SJSA1 (cell line): ENCODE measurements at regions not wholly inside any gene's neighbourhood (a gene's known extent, or its start where the extent isn't known, plus 50 kb on each side); places are given as distances from the start of the nearest gene placed in this dataset.

Source experiments
- DNase-seq, 2 experiments: peaks; one replicate each; pipeline ENCODE4 v3.0.0-alpha.2; 2015 to 2020; ENCODE audit warnings: low spot score in 2 of 2, low read depth in 1 of 2
- H3K27ac ChIP-seq: fragments of 250-450 bp; sonication (Bioruptor Pico); 2 replicates; pipeline ENCODE4 v1.5.1; 2020; ENCODE audit warnings: mild to moderate bottlenecking, moderate library complexity
- H3K27me3 ChIP-seq: fragments of 250-450 bp; sonication (Bioruptor Pico); replicated peaks from 2 replicates; pipeline ENCODE4 v1.5.1; 2020; ENCODE audit warnings: mild to moderate bottlenecking, moderate library complexity
- H3K36me3 ChIP-seq: fragments of 250-450 bp; sonication (Bioruptor Pico); 2 replicates; pipeline ENCODE4 v1.5.1; 2020; ENCODE audit warnings: mild to moderate bottlenecking
- H3K4me1 ChIP-seq: fragments of 250-450 bp; sonication (Bioruptor Pico); replicated peaks from 2 replicates; pipeline ENCODE4 v1.6.1; 2021; ENCODE audit warnings: mild to moderate bottlenecking
- H3K4me3 ChIP-seq: fragments of 250-450 bp; sonication (Bioruptor Pico); 2 replicates; pipeline ENCODE4 v1.5.1; 2020; ENCODE audit warnings: mild to moderate bottlenecking
- H3K9me3 ChIP-seq: fragments of 250-450 bp; sonication (Bioruptor Pico); replicated peaks from 2 replicates; pipeline ENCODE4 v1.5.1; 2020; ENCODE audit warnings: mild to moderate bottlenecking

- Histone ChIP-seq H3K9me3 (no peaks in the 10 kb centered on the region; the same call in 1 of the 2 replicates), H3K4me3 (no peak overlapping the region), H3K27ac (no peak overlapping the region), H3K4me1 (peaks cover 8% of the 10 kb centered on the region; the same call in 1 of the 2 replicates), H3K36me3 (no peaks in the 10 kb centered on the region), H3K27me3 (no peaks in the 10 kb centered on the region)
- DNase-seq, result no peak
Measured at GRCh38 chr6:12364621-12365020, 74.5 kb downstream of the EDN1 start.

DNA sequence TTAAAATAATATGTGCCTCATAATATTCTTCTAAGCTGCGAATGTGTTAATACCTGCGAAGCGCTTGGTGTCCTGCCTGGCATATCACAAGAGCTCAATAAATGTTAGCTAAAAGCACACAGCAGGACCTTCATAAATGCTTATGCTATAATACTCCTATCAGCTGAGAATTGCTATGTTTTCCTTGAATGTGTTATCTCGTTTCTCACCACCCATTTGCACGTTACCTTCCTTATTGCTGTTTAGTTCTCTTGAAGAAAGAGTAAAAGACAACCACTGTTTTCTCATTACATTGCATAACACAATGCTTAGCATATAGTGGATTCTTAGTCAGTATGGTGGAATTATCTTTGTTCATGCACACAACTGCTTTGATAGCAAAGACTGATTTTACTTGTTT lies 76.6 kb downstream of the EDN1 start:
- no peaks in the 10 kb centered on the region for H3K36me3 ChIP-seq
- H3K4me3 ChIP-seq, result no peak overlapping the region
- no peak overlapping the region for H3K27ac ChIP-seq
- no peak for DNase-seq
- H3K4me1 ChIP-seq, result peaks cover 15% of the 10 kb centered on the region
- no peaks in the 10 kb centered on the region for H3K27me3 ChIP-seq
- no peaks in the 10 kb centered on the region; the same call in 1 of the 2 replicates for H3K9me3 ChIP-seq

- no peaks in the 10 kb centered on the region; the same call in 1 of the 2 replicates for H3K9me3 ChIP-seq
- peaks cover 16% of the 10 kb centered on the region for H3K4me1 ChIP-seq
- H3K36me3 ChIP-seq, result no peaks in the 10 kb centered on the region
- DNase-seq, result no peak
- H3K4me3 ChIP-seq, result no peak overlapping the region
- no peaks in the 10 kb centered on the region for H3K27me3 ChIP-seq
- no peak overlapping the region for H3K27ac ChIP-seq
Measured at GRCh38 chr6:12367412-12367811, 77.3 kb downstream of the EDN1 start.

- H3K9me3 ChIP-seq, result no peaks in the 10 kb centered on the region
- no peak overlapping the region for H3K27ac ChIP-seq
- no peaks in the 10 kb centered on the region for H3K36me3 ChIP-seq
- DNase-seq, result no peak
- H3K4me1 ChIP-seq, result peaks cover 16% of the 10 kb centered on the region
- H3K27me3 ChIP-seq, result no peaks in the 10 kb centered on the region
- no peak overlapping the region for H3K4me3 ChIP-seq
Measured at GRCh38 chr6:12369355-12369754, 79.2 kb downstream of the EDN1 start.

DNA sequence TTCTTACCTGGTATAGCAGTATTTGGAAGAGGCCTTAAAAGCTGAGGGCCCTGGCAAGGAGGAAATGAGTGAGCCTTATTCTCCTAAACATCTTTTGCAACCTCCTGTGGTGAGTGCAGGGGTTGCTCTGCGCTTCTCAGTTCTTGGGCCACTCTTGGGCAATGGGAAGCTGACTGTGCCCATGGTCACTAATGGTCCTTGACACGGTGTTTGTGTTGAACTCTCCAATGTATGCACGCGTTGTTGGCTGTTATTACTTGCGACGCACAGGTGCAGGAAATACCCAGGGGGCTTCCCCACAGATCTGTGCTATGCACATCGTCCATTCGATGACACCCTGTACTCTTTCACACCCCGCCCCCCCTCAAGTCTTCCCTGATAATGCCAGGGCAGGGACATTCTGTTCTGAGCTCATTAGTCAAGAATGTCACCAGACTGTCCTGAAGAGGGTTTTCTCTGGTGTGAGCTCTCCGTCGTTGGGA lies 79.7 kb downstream of the EDN1 start:
- H3K27ac ChIP-seq, result no peak overlapping the region
- H3K9me3 ChIP-seq, result no peaks in the 10 kb centered on the region
- H3K4me1 ChIP-seq, result peaks cover 16% of the 10 kb centered on the region
- no peaks in the 10 kb centered on the region for H3K36me3 ChIP-seq
- H3K27me3 ChIP-seq, result no peaks in the 10 kb centered on the region
- H3K4me3 ChIP-seq, result no peak overlapping the region
- no peak for DNase-seq

- H3K27me3 ChIP-seq, result no peaks in the 10 kb centered on the region
- H3K4me3 ChIP-seq, result no peak overlapping the region
- no peaks in the 10 kb centered on the region for H3K9me3 ChIP-seq
- H3K27ac ChIP-seq, result no peak overlapping the region
- H3K4me1 ChIP-seq, result peaks cover 8% of the 10 kb centered on the region
- no peaks in the 10 kb centered on the region for H3K36me3 ChIP-seq
- DNase-seq, result no peak
Measured at GRCh38 chr6:12371151-12371550, 81.0 kb downstream of the EDN1 start.

DNA sequence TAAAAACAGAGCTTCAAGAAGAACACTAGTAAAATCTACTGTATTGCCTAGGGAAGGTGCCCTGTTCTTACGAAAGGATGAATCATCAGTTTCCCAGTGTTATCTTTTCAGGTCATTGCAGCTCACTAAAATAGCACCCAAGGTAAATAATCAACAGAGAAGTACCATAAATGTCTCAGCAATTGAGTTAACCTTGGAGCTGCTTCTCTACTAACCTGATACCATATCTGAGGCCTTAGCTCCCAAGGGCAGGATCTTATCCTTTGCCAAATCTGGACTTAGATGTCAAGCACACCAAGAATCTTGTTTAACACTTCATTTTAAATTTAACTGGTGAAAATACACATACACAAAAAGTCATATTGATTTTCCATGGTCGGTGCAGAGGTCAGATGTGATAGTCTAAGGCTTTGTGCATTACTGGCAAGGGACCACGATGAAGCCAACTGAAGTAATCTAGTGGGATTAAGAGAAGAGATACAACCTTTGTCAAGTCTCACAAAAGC lies 81.5 kb downstream of the EDN1 start:
- no peaks in the 10 kb centered on the region for H3K9me3 ChIP-seq
- peaks cover 8% of the 10 kb centered on the region for H3K4me1 ChIP-seq
- no peaks in the 10 kb centered on the region for H3K27me3 ChIP-seq
- H3K4me3 ChIP-seq, result no peak overlapping the region
- DNase-seq, result no peak
- H3K27ac ChIP-seq, result no peak overlapping the region
- H3K36me3 ChIP-seq, result no peaks in the 10 kb centered on the region

GRCh38 chr6:12379181-12379580 lies 89.0 kb downstream of the EDN1 start:
- Histone ChIP-seq H3K36me3 (no peaks in the 10 kb centered on the region), H3K4me3 (no peak overlapping the region)

DNA sequence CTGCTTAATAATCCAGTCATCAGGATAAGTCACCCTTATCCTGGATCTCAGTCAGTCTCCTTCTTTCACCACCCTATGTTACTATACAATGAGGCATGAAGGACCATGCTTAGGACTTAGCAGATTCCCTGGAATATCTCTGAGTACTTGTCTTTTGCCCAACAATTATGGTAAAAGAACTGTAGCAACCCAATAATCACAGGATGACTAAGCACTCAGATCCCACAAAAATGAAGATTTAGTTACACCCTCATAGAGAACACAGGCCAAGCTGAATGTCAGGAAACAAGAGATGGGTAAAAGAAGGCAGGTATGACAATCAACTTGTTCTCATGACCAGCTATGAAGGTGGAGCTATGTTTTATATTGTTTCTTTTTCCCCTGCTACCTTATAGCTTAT lies 91.4 kb downstream of the EDN1 start:
- H3K4me3 ChIP-seq, result no peak overlapping the region
- H3K4me1 ChIP-seq, result peaks cover 3% of the 10 kb centered on the region; the same call in 1 of the 2 replicates
- H3K9me3 ChIP-seq, result no peaks in the 10 kb centered on the region
- no peak overlapping the region for H3K27ac ChIP-seq
- H3K27me3 ChIP-seq, result no peaks in the 10 kb centered on the region
- no peaks in the 10 kb centered on the region for H3K36me3 ChIP-seq
- no peak for DNase-seq

More at GRCh38 chr6:12379181-12379580, 89.0 kb downstream of the EDN1 start:
- DNase-seq, result no peak
- Histone ChIP-seq H3K27ac (no peak overlapping the region), H3K9me3 (no peaks in the 10 kb centered on the region), H3K27me3 (no peaks in the 10 kb centered on the region), H3K4me1 (peaks cover 2% of the 10 kb centered on the region; the same call in 1 of the 2 replicates)

DNA sequence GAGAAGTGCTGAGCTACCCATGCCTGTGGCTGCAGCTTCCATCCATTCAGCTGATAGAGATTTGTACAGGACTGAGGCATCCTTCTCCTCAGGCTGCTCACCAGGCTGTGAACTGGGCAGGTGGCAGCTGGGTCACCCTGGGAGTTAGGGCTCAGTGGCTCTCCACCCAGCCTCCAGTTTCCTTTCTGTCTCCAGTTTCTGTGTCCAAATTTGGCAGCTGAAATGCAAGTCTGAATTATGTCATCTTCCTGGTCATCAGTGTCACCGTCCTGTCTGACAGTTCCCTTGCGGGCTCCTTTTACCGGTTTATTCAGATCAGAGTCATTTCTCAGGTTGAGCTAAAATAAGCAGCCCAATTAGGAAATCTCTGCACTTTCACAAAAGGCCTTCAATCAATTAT lies 93.3 kb downstream of the EDN1 start:
- Histone ChIP-seq H3K9me3 (no peaks in the 10 kb centered on the region), H3K27ac (no peak overlapping the region), H3K4me1 (peaks cover 3% of the 10 kb centered on the region; the same call in 1 of the 2 replicates), H3K36me3 (no peaks in the 10 kb centered on the region), H3K27me3 (no peaks in the 10 kb centered on the region), H3K4me3 (no peak overlapping the region)
- no peak for DNase-seq

DNA sequence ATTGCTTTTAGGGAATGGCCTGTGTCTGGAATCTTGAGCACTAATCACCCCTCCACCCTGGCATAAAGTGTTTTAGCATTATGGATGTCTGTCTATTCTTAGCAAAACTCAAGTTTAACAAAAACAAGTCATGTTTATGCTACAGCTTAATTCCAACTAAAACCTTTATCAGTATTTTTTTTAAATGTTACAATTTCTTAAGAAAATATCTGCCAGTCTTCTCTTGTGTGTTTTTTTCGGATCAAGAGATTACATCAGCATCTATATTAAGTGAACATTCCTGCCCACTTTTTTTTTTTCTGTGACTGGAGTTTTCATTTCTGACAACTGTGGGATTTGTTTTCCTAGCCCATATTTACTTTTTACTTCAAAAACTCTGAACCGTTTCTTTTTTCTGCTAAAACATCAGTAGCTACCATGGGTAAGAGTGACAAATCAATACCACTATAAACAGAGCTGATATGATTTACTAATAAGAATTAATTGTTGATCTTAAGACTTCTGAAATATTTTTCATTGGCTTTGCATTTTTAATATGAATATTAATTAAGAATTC lies 94.3 kb downstream of the EDN1 start:
- Histone ChIP-seq H3K27me3 (no peaks in the 10 kb centered on the region), H3K36me3 (no peaks in the 10 kb centered on the region), H3K4me1 (peaks cover 3% of the 10 kb centered on the region; the same call in 1 of the 2 replicates), H3K9me3 (no peaks in the 10 kb centered on the region), H3K4me3 (no peak overlapping the region), H3K27ac (no peak overlapping the region)
- DNase-seq, result no peak

GRCh38 chr6:12385316-12385715 lies 95.2 kb downstream of the EDN1 start:
- DNase-seq, result no peak
- no peak overlapping the region for H3K4me3 ChIP-seq
- H3K9me3 ChIP-seq, result no peaks in the 10 kb centered on the region

DNA sequence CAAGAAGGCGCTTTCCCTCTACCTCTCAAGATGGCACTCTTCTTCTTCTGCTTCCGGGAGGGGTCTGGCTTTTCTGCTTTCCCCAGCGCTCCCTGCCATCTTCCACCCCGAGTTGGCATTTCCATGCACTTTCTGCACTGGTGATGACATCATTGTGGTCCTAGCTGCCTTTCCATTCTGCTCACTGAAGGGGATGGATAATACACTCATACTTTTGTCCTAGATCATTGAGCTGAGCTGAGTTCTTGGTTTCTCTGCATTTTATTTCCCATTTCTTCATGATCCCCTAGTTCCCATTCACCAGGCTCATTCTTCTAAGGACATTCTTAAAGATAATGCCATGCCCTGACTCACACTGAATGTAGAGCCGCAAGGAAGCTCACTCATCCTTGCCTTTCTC lies 96.7 kb downstream of the EDN1 start:
- no peaks in the 10 kb centered on the region for H3K9me3 ChIP-seq
- H3K4me3 ChIP-seq, result no peak overlapping the region
- no peak for DNase-seq
- peaks cover 3% of the 10 kb centered on the region; the same call in 1 of the 2 replicates for H3K4me1 ChIP-seq
- H3K27me3 ChIP-seq, result no peaks in the 10 kb centered on the region
- H3K27ac ChIP-seq, result no peak overlapping the region
- no peaks in the 10 kb centered on the region for H3K36me3 ChIP-seq

More at GRCh38 chr6:12385316-12385715, 95.2 kb downstream of the EDN1 start:
- H3K36me3 ChIP-seq, result no peaks in the 10 kb centered on the region
- H3K27me3 ChIP-seq, result no peaks in the 10 kb centered on the region
- peaks cover 3% of the 10 kb centered on the region; the same call in 1 of the 2 replicates for H3K4me1 ChIP-seq
- H3K27ac ChIP-seq, result no peak overlapping the region

DNA sequence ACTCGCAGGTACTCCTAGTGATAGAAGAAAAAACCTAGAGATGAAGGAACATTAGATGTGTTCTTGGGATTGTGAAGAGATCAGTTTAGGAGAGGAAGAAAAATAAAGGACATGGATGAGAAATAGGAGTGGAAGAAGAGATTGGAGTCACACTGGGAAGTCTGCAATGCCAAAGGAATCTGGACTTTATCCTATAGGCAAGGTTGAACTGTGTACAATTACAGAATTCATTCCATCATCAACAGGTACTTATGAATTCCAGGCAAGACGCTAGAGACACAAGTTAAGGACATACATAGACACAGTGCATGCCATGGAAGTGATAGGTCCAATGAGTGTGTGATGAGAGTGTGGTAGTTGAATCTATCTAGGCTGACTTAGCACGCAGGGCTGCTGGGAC lies 101.3 kb downstream of the EDN1 start:
- Histone ChIP-seq H3K9me3 (no peaks in the 10 kb centered on the region), H3K27ac (no peak overlapping the region), H3K4me3 (no peak overlapping the region), H3K27me3 (no peaks in the 10 kb centered on the region), H3K36me3 (no peaks in the 10 kb centered on the region), H3K4me1 (no peaks in the 10 kb centered on the region)
- no peak for DNase-seq

GRCh38 chr6:12392490-12392889 lies 102.3 kb downstream of the EDN1 start:
- H3K27me3 ChIP-seq, result no peaks in the 10 kb centered on the region
- no peak overlapping the region for H3K4me3 ChIP-seq
- no peaks in the 10 kb centered on the region for H3K9me3 ChIP-seq
- H3K36me3 ChIP-seq, result no peaks in the 10 kb centered on the region
- H3K4me1 ChIP-seq, result no peaks in the 10 kb centered on the region
- no peak for DNase-seq
- H3K27ac ChIP-seq, result no peak overlapping the region
